Heart right ventricle (tissue), 16 donors: ENCODE measurements at regions not wholly inside any gene's neighbourhood (a gene's known extent, or its start where the extent isn't known, plus 50 kb on each side); places are given as distances from the start of the nearest gene placed in this dataset.
"Not testable (repeated sequence)": the region's sequence is repeated elsewhere in the genome, so short reads cannot be mapped to it uniquely, and the experiment has no call there.

Source experiments
- ATAC-seq, 8 donors: fragments of 200-7000 bp; cut with Tn5 transposase; one replicate each; pipeline ENCODE4 v1.9.1; 2020; ENCODE audit warnings: mild to moderate bottlenecking in 8 of 8, moderate library complexity in 8 of 8, moderate number of reproducible peaks in 1 of 8
- DNase-seq, 2 donors: peaks; one replicate each; pipeline ENCODE4 v3.0.0-alpha.2; 2020
- H3K27ac ChIP-seq, 10 donors: fragments of 200-600 bp; sonication (generic) in 2 of 10; one replicate each; pipeline versions ENCODE4 v1.5.0 to v1.8.0; 2020 to 2022; ENCODE audit warnings: mild to moderate bottlenecking in 3 of 10
- H3K27me3 ChIP-seq, 7 donors: fragments of 200-600 bp; one replicate each; pipeline ENCODE4 v1.8.0; 2021 to 2022; ENCODE audit warnings: mild to moderate bottlenecking in 2 of 7
- H3K36me3 ChIP-seq, 9 donors: fragments of 200-600 bp; sonication (generic) in 1 of 9; one replicate each; pipeline versions ENCODE4 v1.5.0 to v1.8.0; 2020 to 2022; ENCODE audit warnings: mild to moderate bottlenecking in 2 of 9
- H3K4me1 ChIP-seq, 9 donors: fragments of 200-600 bp; sonication (generic) in 1 of 9; one replicate each; pipeline versions ENCODE4 v1.5.0 to v1.8.0; 2020 to 2022; ENCODE audit warnings: mild to moderate bottlenecking in 4 of 9
- H3K4me3 ChIP-seq, 10 donors: fragments of 200-600 bp; sonication (generic) in 2 of 10; one replicate each; pipeline versions ENCODE4 v1.5.0 to v1.8.0; 2020 to 2022; ENCODE audit warnings: mild to moderate bottlenecking in 7 of 10, moderate library complexity in 2 of 10
- H3K9me3 ChIP-seq, 11 donors: fragments of 200-600 bp in 10 of 11; sonication (generic) in 2 of 11; one replicate each; pipeline versions ENCODE4 v1.5.0 to v1.8.0; 2013 to 2022; ENCODE audit warnings: mild to moderate bottlenecking in 2 of 11, control low read depth in 1 of 11, moderate library complexity in 1 of 11
- WGBS, 2 donors: extraction: QIAGEN DNeasy Blood & Tissue Kit; methylation state at CpG; one replicate each; pipeline ENCODE4 v1.1.7; 2013; ENCODE audit warnings: inconsistent platforms in 1 of 2; 5-methylcytosine and 5-hydroxymethylcytosine counted together
- intact Hi-C, 10 donors: fragments of 100-400 bp; cut with DNase I; formaldehyde crosslinking; loops; one replicate each; pipeline versions ENCODE4 v1.11.1 to v1.14.2; 2022
- TF ChIP-seq, protein P1 (sequence below), 9 donors: fragments of 200-600 bp; sonication (generic) in 2 of 9; IDR thresholded peaks; one replicate each; pipeline versions ENCODE4 v1.5.0 to v1.8.0; 2021 to 2022; ENCODE audit warnings: antibody characterized with exemption in 9 of 9, mild to moderate bottlenecking in 5 of 9, moderate library complexity in 1 of 9
- donor health status: Arrhythmogenic right ventricular cardiomyopathy.
- donor health status: ischemic (EF 13 %, LVEDD 7.1; RV severe dilation, severe dysfunction).
- donor health status: healthy with polysubstance abuse.
- donor health status: DM: no; HTN: yes; CAD: no.
- donor health status: DM: no; HTN: no; CAD: no.
- donor health status: ischemic (EF 25% LVEDD 6.9; RV normal size, moderate dysfunction).
- donor health status: ischemic (EF 25% LVEDD 5.7; RV mildly dilated, moderate dysfunction).
- donor health status: healthy.
- donor health status: DM: yes; HTN: yes; CAD: no.
- donor health status: Ischemic cardiomyopathy.
- donor health status: ischemic (EF 35%, LVEDD 5.7; RV mildly dilated, moderate dysfunction).
- donor health status: nonischemic (EF 11% LVEDD 7.7; RV severe dilation, severe dysfunction).
- donor health status: DM: yes; HTN: yes; CAD: no.
- donor health status: PGD.
- donor health status: ischemic (EF 29% LVEDD 5.4; RV normal size, mild dysfunction).
- donor health status: nonischemic (EF 23%, LVEDD 6.1; RV moderate dilation, normal function).

DNA sequence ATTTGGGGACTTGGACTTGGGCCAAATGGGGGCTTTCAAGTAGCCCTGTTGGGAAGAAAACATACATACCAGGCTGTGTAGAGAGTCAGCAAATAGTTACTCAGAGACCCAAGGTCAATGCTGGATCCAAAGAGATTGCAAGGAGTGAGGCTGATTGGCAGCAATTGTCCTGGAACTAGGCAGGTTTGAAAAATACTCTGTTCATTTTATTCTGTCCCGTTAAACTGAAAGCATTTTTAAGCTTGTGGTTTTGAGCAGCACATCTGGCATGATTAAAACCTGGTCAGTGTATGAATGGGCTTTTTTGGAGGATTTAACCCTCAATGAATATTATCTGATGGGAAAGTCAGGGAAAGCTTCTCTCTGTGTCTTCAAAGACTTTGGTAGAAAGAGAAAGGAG, 294.3 kb upstream of the BOD1L1 start:
- Histone ChIP-seq H3K27me3 (no peaks in the 10 kb centered on the region), H3K4me3 (no peak overlapping the region), H3K27ac (no peak overlapping the region), H3K36me3 (no peaks in the 10 kb centered on the region), H3K4me1 (peaks cover 0 to 21% (median 0%) of the 10 kb centered on the region in 9 donors), H3K9me3 (peaks cover 0 to 6% (median 0%) of the 10 kb centered on the region in 11 donors)
- TF ChIP-seq, protein P1, sequence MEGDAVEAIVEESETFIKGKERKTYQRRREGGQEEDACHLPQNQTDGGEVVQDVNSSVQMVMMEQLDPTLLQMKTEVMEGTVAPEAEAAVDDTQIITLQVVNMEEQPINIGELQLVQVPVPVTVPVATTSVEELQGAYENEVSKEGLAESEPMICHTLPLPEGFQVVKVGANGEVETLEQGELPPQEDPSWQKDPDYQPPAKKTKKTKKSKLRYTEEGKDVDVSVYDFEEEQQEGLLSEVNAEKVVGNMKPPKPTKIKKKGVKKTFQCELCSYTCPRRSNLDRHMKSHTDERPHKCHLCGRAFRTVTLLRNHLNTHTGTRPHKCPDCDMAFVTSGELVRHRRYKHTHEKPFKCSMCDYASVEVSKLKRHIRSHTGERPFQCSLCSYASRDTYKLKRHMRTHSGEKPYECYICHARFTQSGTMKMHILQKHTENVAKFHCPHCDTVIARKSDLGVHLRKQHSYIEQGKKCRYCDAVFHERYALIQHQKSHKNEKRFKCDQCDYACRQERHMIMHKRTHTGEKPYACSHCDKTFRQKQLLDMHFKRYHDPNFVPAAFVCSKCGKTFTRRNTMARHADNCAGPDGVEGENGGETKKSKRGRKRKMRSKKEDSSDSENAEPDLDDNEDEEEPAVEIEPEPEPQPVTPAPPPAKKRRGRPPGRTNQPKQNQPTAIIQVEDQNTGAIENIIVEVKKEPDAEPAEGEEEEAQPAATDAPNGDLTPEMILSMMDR (IDR thresholded peaks at IDR 0.05): no peak
- ATAC-seq (no peak), DNase-seq (no peak)
- intact Hi-C loops: no loop called here
- 67 to 70% methylated on average over 1 of the region's 1 CpG for WGBS, 2 donors

DNA sequence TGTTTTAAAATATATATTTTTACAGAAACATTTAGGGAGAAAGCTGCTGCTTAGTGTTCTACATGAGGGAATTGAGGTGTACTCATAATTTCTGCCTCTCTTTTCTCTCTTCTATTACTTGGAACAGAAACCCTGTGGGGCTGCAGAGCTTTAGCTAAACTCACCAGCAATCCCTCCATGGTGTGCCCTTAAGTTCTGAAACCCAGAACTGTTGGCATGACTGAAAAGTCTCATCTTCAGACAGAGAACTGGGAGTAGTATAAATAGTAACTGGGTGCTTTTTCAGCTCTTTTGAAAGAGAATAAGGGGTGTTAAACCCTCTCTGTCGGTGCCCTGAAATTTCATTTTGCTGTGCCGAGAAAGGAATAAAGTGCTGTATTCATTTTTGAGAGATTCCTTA, 294.9 kb upstream of the BOD1L1 start:
- no peaks in the 10 kb centered on the region for H3K36me3 ChIP-seq
- TF ChIP-seq, protein P1 (IDR thresholded peaks at IDR 0.05): no peak
- peaks cover 0 to 20% (median 0%) of the 10 kb centered on the region in 9 donors for H3K4me1 ChIP-seq
- H3K9me3 ChIP-seq: peaks cover 0 to 6% (median 0%) of the 10 kb centered on the region in 11 donors
- intact Hi-C loops: no loop called here
- H3K27me3 ChIP-seq: no peaks in the 10 kb centered on the region
- 88 to 95% methylated on average over 2 of the region's 2 CpGs for WGBS, 2 donors
- no peak overlapping the region for H3K4me3 ChIP-seq
- H3K27ac ChIP-seq: no peak overlapping the region
- ATAC-seq (no peak), DNase-seq (no peak)

DNA sequence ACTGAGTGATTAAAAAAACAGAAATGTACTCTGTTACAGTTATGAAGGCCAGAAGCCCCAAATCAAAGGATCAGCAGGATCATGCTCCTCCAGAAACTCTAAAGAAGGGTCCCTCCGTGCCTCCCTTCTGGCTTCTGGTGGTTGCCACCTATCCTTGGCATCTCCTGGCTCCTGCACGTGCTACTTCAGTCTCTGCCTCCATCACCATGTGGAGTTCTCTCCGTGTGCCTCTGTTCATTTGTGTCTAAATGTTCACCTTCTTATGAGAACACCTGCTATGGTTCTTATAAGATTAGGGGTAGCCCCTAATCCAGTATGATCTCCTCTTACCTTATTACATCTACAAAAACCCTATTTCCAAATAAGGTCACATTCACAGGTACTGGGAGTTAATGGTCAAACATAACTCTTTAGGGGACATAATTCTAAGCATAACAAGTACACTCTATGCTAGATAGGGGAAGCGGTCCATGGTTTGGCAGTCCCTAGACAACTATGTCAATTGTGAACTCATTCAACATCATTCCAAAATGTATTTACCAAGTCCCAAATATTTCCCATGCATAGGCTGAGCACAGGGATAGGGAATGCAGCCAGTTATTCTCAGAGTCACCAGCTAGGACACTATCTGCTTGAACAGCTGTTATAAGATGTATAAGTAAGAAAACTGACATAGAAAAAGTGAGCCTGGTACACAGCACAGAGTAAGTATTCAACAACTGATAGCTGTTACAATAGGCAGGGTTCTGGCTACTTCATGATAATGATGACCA, 295.5 kb upstream of the BOD1L1 start:
- Histone ChIP-seq H3K27ac (no peak overlapping the region), H3K27me3 (no peaks in the 10 kb centered on the region), H3K36me3 (no peaks in the 10 kb centered on the region), H3K4me1 (peaks cover 0 to 16% (median 0%) of the 10 kb centered on the region in 9 donors), H3K9me3 (peaks cover 0 to 6% (median 0%) of the 10 kb centered on the region in 11 donors), H3K4me3 (no peak overlapping the region)
- no peak for DNase-seq
- 56% methylated on average over 4 of the region's 4 CpGs for WGBS, 2 donors
- no peak for ATAC-seq
- intact Hi-C loops: no loop called here
- TF ChIP-seq, protein P1 (IDR thresholded peaks at IDR 0.05): no peak

DNA sequence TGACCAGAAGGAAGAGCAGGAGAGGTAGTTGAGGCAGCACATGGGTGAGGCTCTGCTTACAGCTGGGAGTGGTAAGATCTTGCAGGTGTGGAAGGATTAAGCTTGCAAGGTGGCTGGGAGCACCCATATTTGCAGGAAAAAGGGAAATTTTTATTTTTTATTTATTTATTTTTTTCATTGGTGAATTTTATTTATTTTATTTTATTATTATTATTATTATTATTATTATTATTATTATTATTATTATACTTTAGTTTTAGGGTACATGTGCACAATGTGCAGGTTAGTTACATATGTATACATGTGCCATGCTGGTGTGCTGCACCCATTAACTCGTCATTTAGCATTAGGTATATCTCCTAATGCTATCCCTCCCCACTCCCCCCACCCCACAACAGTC, 297.4 kb upstream of the BOD1L1 start:
- H3K36me3 ChIP-seq, DNase-seq, H3K9me3 ChIP-seq, H3K27ac ChIP-seq, ATAC-seq, intact Hi-C loops, H3K4me3 ChIP-seq, H3K27me3 ChIP-seq: not testable (repeated sequence)
- peaks cover 0 to 16% (median 0%) of the 10 kb centered on the region in 9 donors for H3K4me1 ChIP-seq
- 67% methylated on average over 1 of the region's 1 CpG; no CpG with 5 or more reads in 1 of the 2 donors for WGBS, 2 donors

GRCh38 chr4:13928214-13928613, 300.7 kb upstream of the BOD1L1 start:
- Histone ChIP-seq H3K27ac (no peak overlapping the region), H3K27me3 (no peaks in the 10 kb centered on the region), H3K36me3 (no peaks in the 10 kb centered on the region), H3K4me3 (no peak overlapping the region), H3K9me3 (peaks cover 0 to 6% (median 0%) of the 10 kb centered on the region in 11 donors), H3K4me1 (peaks cover 0 to 8% (median 0%) of the 10 kb centered on the region in 9 donors)
- DNase-seq: no peak
- intact Hi-C loops: no loop called here
- TF ChIP-seq, protein P1 (IDR thresholded peaks at IDR 0.05): no peak
- ATAC-seq: no peak
- WGBS, 2 donors: 86 to 87% methylated on average over 7 of the region's 7 CpGs
